Right forelimb (tissue), 1 donor: ENCODE measurements at regions not wholly inside any gene's neighbourhood (a gene's known extent, or its start where the extent isn't known, plus 50 kb on each side); places are given as distances from the start of the nearest gene placed in this dataset.

Source experiments
- DNase-seq: peaks from one replicate; pipeline ENCODE4 v3.0.0-alpha.2; 2018

DNA sequence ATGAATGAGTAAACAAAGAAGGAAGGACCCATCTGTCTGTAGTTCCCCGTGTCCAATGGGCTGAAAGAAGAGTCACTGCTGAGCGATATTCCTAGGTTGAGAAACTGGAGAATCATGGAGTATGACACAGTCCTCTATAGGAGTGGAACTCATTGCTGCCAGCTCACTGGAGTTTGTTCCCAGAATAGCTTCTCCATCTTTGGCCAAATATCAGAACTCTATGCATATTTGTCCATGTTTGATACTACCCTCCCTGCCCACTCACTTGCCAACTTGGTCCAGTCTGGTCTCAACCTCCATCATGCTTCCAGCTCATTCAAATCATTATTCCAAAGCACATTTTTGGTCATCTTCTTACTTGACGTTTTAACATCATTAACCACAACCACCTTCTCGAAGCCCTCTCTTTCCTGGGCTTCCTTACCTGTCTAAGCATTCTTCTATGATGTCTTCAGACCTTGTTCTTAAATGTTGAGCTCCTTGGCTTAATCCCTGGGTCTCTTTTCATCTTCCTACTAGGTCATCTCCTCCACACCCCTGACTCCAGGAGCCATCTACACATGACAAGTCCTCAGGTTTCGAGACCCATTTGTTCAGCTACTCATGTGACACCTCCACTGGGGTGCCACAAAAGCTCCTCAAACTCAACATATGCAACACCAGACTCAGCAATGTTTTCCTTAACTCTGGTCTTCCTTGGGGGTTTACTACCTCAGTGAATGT lies 221.6 kb downstream of the MYCN start:
- no peak for DNase-seq

DNA sequence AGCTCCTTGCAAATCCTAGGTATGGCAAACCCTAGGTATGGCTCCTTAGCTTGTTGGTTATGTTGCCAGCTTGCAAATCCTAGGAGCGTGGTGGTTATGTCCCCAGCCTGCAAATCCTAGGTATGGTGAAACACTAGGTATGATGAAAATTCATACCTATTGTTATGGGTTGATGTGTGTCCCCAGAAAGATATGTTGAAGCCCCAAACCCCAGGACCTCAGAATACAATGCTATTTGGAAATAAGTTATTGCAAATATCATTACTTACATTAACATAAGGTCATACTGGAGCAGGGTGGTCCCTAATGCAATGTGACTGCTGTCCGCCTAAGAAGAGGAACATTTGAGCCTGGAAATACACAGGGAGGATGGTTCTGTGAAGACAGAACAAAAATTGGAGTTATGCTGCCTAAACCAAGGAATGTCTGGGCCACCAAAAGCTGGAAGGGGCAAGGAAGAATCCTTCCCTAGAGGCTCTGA lies 220.8 kb downstream of the MYCN start:
- DNase-seq, result no peak

DNA sequence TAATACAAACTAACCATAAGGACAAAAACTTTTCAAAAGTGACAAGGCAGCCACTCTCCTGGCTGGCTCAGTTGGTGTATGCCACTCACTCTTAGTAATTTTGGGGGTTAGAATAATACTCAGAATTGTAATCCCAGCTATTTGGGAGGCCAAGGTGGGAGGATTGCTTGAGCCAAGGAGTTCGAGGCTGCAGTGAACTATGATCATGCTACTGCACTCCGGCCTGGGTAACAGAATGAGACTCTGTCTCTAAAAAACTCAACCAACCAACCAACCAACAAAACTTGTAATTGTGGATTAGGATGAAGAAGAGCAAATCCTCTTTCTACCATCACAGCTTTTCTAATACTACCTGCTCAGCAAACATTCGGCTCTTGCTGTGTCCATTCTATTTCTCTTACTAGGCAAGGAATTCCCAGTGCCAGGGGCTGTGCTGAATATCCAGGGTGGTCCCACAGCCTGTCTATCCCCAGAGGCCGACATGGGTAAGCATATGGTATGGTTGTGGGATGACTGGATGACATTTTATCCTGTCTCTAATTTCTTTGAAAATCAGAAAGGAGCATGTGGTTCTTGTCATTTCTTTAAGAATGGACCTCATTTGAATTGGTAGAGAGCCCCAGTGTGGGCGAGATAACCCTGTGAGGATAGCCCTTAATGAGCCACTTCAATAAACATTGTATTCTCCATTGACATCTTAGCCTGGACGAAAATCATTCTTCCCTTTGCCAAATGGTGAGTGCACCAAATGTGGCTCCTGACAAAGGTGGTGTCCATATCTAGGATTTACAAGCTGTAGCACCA lies 220.1 kb downstream of the MYCN start:
- no peak for DNase-seq

- DNase-seq, result no peak
Measured at GRCh38 chr2:16156411-16156810, 216.1 kb downstream of the MYCN start.

GRCh38 chr2:16155766-16156165 lies 215.4 kb downstream of the MYCN start:
- DNase-seq, result no peak

DNA sequence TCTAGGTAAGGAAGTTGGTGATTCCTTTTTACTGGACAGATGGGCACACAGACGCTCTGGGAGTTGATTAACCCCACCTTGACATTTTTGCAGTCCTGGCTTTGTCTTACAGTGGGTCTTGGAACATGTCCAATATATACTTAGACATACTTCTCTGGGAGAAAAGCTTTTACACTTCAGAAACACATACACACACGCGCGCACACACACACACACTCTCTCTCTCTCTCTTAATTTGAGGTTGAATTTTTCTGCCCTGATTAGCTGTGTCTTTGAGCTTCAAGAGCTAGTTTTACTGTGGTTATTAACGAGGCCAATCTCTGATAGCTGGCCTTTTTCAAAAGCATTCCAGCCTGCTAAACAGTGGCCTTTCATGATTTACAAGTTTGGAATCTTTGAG lies 215.0 kb downstream of the MYCN start:
- DNase-seq, result no peak

DNA sequence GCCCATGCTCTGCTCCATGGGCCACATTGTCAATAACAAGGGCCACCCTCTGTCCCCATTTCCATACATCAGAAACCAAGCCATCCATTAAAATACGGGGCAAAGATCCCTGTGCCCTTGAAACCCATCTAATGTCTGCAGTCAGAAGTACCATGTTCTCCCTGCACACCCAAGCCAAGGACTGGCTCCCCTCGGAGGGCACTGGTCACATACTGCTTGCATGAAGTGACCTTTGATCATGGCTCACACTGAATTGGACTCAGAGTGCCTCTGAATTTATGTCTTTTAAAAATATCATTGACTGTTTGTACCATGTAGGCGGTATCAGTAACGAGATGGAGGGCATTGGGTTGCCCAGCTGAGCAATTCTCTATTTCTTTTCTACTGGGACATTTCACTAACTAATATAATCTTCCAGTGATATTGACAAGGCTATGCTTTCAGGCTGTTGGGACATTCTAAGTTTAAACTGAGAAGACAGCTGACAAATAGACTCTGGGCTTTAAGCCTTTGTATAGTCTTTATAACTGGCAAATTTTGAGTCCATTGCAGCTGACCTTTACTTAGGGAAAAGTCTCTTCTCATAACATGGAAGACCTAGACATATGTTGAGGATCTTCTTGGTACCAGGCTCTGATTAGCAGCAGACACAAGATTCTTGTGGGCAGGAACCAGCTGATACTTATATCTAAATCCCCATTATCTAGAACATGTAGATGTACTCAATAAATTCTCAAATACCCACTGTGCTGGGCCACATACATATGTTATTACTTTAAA lies 214.3 kb downstream of the MYCN start:
- DNase-seq, result no peak

DNA sequence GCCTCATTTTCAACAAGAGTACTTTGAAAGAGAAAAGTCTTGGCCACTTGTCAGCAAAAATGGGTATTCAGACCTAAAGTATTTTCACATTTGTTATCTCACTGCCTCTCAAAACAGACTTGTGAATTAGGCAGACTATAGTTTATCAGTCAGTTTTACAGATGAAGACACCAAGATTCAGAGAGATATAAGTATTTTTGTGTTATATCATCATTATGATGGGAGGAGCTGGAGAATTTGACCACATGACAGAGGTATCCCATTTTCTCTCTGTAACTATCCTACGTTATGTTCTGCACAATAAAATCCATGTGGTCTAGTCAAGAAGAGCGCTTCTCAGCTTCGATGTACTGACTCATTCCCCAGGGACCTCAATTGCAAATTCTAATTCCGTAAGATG lies 213.7 kb downstream of the MYCN start:
- DNase-seq, result no peak

GRCh38 chr2:16153754-16154035 lies 213.3 kb downstream of the MYCN start:
- no peak for DNase-seq

GRCh38 chr2:16152928-16153753 lies 212.8 kb downstream of the MYCN start:
- DNase-seq, result no peak

DNA sequence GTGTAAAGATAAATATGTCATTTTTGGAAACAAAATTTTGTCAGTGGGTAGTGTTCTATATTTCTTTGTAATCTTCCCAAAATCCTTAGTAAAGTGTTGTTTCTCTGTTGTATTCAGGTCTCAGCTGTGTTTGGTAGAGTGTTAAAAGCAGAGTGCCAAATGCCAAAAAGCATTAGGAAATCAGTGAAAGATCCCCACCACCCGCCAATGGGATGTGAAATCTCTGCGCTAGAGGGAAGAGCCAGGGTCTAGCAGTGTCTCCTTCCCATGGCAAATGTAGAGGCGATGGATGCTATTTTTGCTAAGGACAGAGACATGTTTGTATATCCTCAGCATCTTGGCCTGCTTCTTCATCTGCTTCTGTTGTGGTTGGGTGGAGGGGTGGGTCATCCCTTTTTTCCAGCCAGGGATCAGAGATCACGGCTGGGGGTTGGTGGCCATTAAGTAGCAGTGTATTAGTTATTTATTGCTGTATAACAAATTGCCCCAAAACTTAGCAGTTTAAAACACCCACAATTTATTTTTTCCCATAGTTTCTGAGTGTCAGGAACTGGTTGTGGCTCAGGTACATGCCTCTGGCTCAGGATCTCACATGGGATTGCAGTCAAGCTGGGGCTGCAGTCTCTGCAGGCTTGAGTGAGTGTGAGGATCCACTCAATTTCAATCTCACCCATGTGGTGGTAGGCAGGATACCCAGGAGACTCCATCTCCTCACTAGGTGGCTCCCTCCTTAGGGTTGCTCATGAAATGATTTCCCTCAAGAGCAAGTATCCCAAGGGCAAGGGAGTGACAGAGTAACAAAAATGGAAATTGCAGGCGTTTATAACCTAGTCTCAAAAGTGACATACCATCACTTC lies 211.9 kb downstream of the MYCN start:
- no peak for DNase-seq

DNA sequence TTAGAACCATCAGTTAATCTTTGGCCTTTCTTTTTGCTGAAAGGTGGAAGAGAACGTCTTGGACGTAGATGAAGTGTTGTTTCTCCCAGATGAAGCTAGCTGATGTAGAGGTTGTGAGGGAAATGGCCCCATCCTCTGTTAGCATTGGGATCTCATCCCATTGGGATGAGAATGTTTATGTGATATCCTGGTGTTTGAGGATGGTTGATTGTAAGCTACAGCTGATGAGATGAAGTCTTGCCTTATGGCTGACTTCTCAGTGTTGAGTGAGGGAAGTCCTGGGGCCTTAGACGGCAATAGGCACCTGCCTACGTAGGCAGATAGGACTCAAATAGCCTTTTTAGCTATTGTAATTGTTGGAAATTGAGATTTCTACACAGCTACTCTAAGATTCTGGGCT lies 211.3 kb downstream of the MYCN start:
- DNase-seq, result no peak

GRCh38 chr2:16151281-16151570 lies 210.9 kb downstream of the MYCN start:
- no peak for DNase-seq

DNA sequence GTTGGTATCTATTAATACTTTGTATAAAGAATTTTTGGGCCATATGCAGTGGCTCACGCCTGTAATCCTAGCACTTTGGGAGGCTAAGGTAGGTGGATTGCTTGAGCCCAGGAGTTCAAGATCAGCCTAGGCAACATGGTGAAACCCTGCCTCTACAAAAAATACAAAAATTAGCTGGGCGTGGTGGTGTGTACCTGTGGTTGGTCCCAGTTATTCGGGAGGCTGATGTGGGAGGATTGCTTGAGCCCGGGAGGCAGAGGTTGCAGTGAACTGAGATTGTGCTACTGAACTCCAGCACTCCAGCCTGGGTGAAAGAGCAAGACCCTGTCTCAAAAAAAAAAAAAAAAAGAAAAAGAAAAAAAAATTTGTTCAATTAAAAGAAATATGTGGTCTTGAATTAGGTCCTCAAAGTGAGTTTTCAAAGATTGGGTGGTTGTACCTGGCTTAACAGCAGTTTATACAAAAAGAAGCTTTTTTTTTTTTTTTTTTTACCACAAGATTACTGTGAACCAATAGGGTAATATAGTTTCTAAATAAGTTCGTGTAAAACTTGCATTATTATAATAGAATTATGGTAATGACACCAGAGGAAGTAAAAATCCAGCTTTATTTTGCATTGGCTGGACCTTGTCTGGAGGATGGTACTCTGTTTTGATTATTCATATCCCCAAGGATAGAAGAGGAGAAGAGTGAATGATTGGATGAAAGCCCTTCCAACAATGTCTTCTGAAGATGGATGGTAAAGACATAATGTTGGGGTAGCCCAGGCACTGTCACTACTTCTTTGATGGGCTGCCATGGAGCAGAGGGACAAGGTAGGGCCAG lies 210.3 kb downstream of the MYCN start:
- DNase-seq, result no peak

DNA sequence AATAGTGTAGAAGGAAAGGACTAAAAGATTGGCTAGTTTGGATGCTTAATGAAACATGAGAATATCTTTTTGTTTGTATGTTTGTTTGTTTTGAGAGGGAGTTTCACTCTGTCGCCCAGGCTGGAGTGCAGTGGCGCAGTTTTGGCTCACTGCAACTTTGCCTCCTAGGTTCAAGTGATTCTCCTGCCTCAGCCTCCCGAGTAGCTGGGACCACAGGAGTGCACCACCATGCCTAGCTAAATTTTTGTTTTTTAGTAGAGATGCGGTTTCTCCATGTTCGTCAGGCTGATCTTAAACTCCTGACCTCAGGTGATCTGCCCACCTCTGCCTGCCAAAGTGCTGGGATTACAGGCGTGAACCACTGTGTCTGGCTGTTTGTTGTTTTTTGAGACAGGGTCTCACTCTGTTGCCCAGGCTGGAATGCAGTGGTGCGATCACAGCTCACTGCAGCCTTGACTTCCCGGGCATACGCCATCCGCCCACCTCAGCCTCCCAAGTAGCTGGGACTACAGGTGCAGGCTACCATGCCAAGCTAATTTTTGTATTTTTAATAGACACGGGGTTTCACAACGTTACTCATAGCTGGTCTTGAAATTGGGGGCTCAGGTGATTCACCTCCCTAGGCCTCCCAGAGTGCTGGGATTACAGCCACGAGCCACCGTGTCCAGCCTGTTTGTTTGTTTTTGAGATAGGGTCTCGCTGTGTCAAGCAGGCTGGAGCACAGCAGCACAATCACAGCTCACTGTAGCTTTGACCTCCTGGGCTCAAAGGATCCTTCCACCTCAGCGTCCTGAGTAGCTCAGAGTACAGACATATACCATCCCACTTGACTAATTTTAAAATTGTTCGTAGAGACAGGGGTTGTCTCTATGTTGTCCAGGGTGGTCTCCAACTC lies 209.2 kb downstream of the MYCN start:
- DNase-seq, result no peak

DNA sequence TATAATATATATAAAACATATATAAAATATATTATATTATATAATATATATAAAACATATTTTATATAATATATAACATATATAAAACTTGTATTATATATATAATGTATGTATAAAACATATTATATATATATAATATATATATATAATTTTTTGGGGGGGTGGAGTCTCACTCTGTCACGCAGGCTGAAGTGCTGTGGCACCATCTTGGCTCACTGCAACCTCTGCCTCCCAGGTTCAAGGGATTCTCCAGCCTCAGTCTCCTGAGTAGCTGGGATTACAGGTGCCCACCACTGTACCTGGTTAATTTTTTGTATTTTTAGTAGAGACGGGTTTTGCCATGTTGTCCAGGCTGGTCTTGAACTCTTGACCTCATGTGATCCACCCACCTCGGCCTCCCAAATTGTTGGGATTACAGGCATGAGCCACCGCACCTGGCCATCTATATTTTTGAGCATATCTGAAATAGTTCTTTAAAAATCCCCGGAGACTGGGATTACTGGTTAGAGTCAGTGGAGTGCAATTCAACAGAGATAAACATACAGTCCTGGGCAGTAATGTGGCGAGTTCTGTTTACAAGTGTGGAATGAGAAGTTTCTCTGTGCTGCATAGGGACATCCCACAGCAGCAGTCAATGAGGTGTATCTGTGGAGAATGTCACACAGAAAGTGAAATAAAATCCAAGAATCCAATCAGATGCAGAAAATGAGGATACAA lies 208.4 kb downstream of the MYCN start:
- DNase-seq, result no peak

- no peak for DNase-seq
Measured at GRCh38 chr2:16142383-16143361, 202.3 kb downstream of the MYCN start.

DNA sequence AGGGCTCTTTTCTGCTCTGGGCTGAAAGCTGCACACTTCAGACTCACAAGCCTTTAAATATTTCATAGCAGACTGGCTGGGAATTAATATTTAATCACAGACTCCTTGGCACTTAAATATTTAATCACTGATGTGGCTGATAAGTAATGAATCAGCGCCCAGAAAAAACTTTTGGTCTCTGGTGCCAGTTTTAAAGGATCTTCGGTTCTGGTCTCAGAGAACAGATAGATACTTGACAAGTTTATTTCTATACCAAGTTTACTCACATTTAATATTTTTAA lies 201.2 kb downstream of the MYCN start:
- no peak for DNase-seq
